GM18498 (cell line): ENCODE measurements at regions not wholly inside any gene's neighbourhood (a gene's known extent, or its start where the extent isn't known, plus 50 kb on each side); places are given as distances from the start of the nearest gene placed in this dataset.
"Not testable (repeated sequence)": the region's sequence is repeated elsewhere in the genome, so short reads cannot be mapped to it uniquely, and the experiment has no call there.

Experiments used
- ATAC-seq: cut with Tn5 transposase; IDR thresholded peaks from one replicate; pipeline ENCODE4 v1.9.1; 2021; ENCODE audit warnings: mild to moderate bottlenecking, moderate library complexity; ENCODE audit not compliant: unreplicated experiment

- ATAC-seq: no peak
These were observed 57.8 kb upstream of the ANKRD30A start for GRCh38 chr10:37067576-37067975.

- not testable (repeated sequence) for ATAC-seq
These were observed 63.1 kb upstream of the ANKRD30A start for GRCh38 chr10:37062296-37062695.

- ATAC-seq: no peak
These were observed 68.1 kb upstream of the ANKRD30A start for GRCh38 chr10:37057261-37057660.

- no peak for ATAC-seq
These were observed 71.9 kb upstream of the ANKRD30A start for GRCh38 chr10:37053476-37053875.

- not testable (repeated sequence) for ATAC-seq
These were observed 75.4 kb upstream of the ANKRD30A start for GRCh38 chr10:37049982-37050381.

- not testable (repeated sequence) for ATAC-seq
These were observed 81.1 kb upstream of the ANKRD30A start for GRCh38 chr10:37044319-37044718.

- no peak for ATAC-seq
These were observed 89.5 kb upstream of the ANKRD30A start for GRCh38 chr10:37035853-37036252.

GRCh38 chr10:37015498-37015897, 109.9 kb upstream of the ANKRD30A start:
- ATAC-seq: no peak

GRCh38 chr10:37010741-37011140, 114.7 kb upstream of the ANKRD30A start:
- no peak for ATAC-seq

GRCh38 chr10:37008276-37008675, 117.1 kb upstream of the ANKRD30A start:
- not testable (repeated sequence) for ATAC-seq

- ATAC-seq: no peak
These were observed 122.3 kb upstream of the ANKRD30A start for GRCh38 chr10:37003126-37003525.

- not testable (repeated sequence) for ATAC-seq
These were observed 129.6 kb upstream of the ANKRD30A start for GRCh38 chr10:36995806-36996205.

- no peak for ATAC-seq
These were observed 130.5 kb upstream of the ANKRD30A start for GRCh38 chr10:36994886-36995285.

- no peak for ATAC-seq
These were observed 136.2 kb upstream of the ANKRD30A start for GRCh38 chr10:36989233-36989632.

- ATAC-seq: no peak
These were observed 178.8 kb upstream of the ANKRD30A start for GRCh38 chr10:36946598-36946997.

- no peak for ATAC-seq
These were observed 181.9 kb upstream of the ANKRD30A start for GRCh38 chr10:36943544-36943943.

- no peak for ATAC-seq
These were observed 182.8 kb upstream of the ANKRD30A start for GRCh38 chr10:36942616-36943015.

- no peak for ATAC-seq
These were observed 222.4 kb upstream of the ANKRD30A start for GRCh38 chr10:36903040-36903439.

GRCh38 chr10:36899652-36900051, 225.7 kb upstream of the ANKRD30A start:
- no peak for ATAC-seq

- ATAC-seq: peak; percentile 81
These were observed 236.3 kb upstream of the ANKRD30A start for GRCh38 chr10:36888925-36889573.

- ATAC-seq: no peak
These were observed 239.0 kb upstream of the ANKRD30A start for GRCh38 chr10:36886303-36886891.

- no peak for ATAC-seq
These were observed 239.7 kb upstream of the ANKRD30A start for GRCh38 chr10:36885746-36886145.

- ATAC-seq: no peak
These were observed 242.6 kb upstream of the ANKRD30A start for GRCh38 chr10:36882781-36883180.
